GM12878 (cell line): ENCODE measurements at regions not wholly inside any gene's neighbourhood (a gene's known extent, or its start where the extent isn't known, plus 50 kb on each side); places are given as distances from the start of the nearest gene placed in this dataset.
A peak's percentile ranks its signal among the peaks of the same experiment; 100 is the strongest.

ENCODE experiments used
- ATAC-seq: fragments of 200-7000 bp; cut with Tn5 transposase; 3 replicates; pipeline ENCODE4 v1.9.1; 2020; ENCODE audit warnings: mild to moderate bottlenecking, moderate library complexity
- BruUV-seq: library from RNA; stranded (reverse); fragments of 400-500 nt; replicated peaks from 2 replicates; lab custom pipeline; 2021; lab: Mats Ljungman, UMichigan
- CTCF ChIA-PET: fragments of 300-600 bp; sonication (Branson Sonifier 250); formaldehyde crosslinking; extraction: SDS; loops from one replicate; lab custom pipeline; 2021; ENCODE audit warnings: inconsistent platforms; lab: Yijun Ruan, JAX
- POLR2A ChIA-PET: fragments of 350-600 bp; formaldehyde crosslinking; extraction: SDS; loops from one replicate; lab custom pipeline; 2021; ENCODE audit warnings: inconsistent platforms; lab: Charles Lee
- RAD21 ChIA-PET: fragments of 300-600 bp; sonication (Branson Sonifier 250); formaldehyde crosslinking; loops from one replicate; lab custom pipeline; 2023; ENCODE audit warnings: antibody characterized with exemption; ENCODE audit not compliant: unreplicated experiment; lab: Charles Lee
- SMC1A ChIA-PET: fragments of 300-600 bp; sonication (Branson Sonifier 250); formaldehyde crosslinking; loops from one replicate; lab custom pipeline; 2023; ENCODE audit not compliant: unreplicated experiment, uncharacterized antibody; lab: Charles Lee
- DNase-seq: peaks from one replicate; pipeline ENCODE4 v3.0.0-alpha.2; 2011; ENCODE audit warnings: low read depth, low spot score
- FAIRE-seq: peaks from 3 replicates; lab custom pipeline; 2011; peaks lifted over from hg19 to GRCh38; lab: Jason Lieb, UNC
- H2AFZ ChIP-seq: 2 replicates; pipeline ENCODE4 v1.6.0; 2011; ENCODE audit warnings: low read depth, low read length, control low read depth; ENCODE audit not compliant: control insufficient read depth
- H3K27ac ChIP-seq: 2 replicates; pipeline ENCODE4 v1.5.1; 2011; ENCODE audit warnings: control low read depth; ENCODE audit not compliant: control insufficient read depth, insufficient read depth
- H3K27me3 ChIP-seq, 2 experiments: replicated peaks in 1 of 2; 2 replicates each; pipeline versions ENCODE4 v1.6.0 to v1.6.1; 2011; ENCODE audit warnings: low read length in 1 of 2; ENCODE audit not compliant: control insufficient read depth in 2 of 2, insufficient read depth in 2 of 2
- H3K36me3 ChIP-seq, 2 experiments: 2 replicates each; pipeline ENCODE4 v1.5.1; 2011; ENCODE audit warnings: low read length in 1 of 2; ENCODE audit not compliant: control insufficient read depth in 2 of 2, insufficient read depth in 2 of 2
- H3K4me1 ChIP-seq: 2 replicates; pipeline ENCODE4 v1.6.1; 2011; ENCODE audit warnings: mild to moderate bottlenecking, low read length, moderate library complexity, mixed read lengths; ENCODE audit not compliant: control insufficient read depth, insufficient read depth
- H3K4me2 ChIP-seq: 2 replicates; pipeline ENCODE4 v1.6.0; 2011; ENCODE audit warnings: control low read depth; ENCODE audit not compliant: control insufficient read depth, insufficient read depth
- H3K4me3 ChIP-seq: fragments of 200-600 bp; sonication (generic); 2 replicates; pipeline ENCODE4 v1.5.1; 2016
- H3K79me2 ChIP-seq: 2 replicates; pipeline ENCODE4 v1.6.0; 2011; ENCODE audit warnings: low read length; ENCODE audit not compliant: control insufficient read depth, insufficient read depth
- H3K9ac ChIP-seq: 2 replicates; pipeline ENCODE4 v1.8.0; 2011; ENCODE audit warnings: low read length, control low read depth, mixed read lengths; ENCODE audit not compliant: control insufficient read depth, insufficient read depth
- H3K9me3 ChIP-seq: replicated peaks from 3 replicates; pipeline ENCODE4 v1.5.1; 2011; ENCODE audit warnings: mild to moderate bottlenecking, low read length; ENCODE audit not compliant: control insufficient read depth, insufficient read depth
- H4K20me1 ChIP-seq: 2 replicates; pipeline ENCODE4 v1.6.0; 2011; ENCODE audit not compliant: control insufficient read depth, insufficient read depth
- ASH2L ChIP-seq: fragments of 300-600, 200-600 bp; sonication (generic); IDR thresholded peaks from 2 replicates; pipeline ENCODE4 v1.6.1; 2017; ENCODE audit warnings: low read depth, mild to moderate bottlenecking, borderline replicate concordance
- EP300 ChIP-seq, 2 experiments: fragments of 150-350 bp in 1 of 2; IDR thresholded peaks; 2 replicates each; pipeline ENCODE4 v1.6.1; 2011 to 2012; ENCODE audit warnings: low read depth in 2 of 2, low read length in 2 of 2, borderline replicate concordance in 1 of 2, improper control_type of control experiment in 1 of 2, inconsistent platforms in 1 of 2; ENCODE audit not compliant: control insufficient read depth in 1 of 2
- MAX ChIP-seq: IDR thresholded peaks from 2 replicates; pipeline ENCODE4 v1.6.1; 2012; ENCODE audit warnings: low read depth, low read length, improper control_type of control experiment
- MEF2B ChIP-seq: fragments of 450-650 bp; IDR thresholded peaks from 2 replicates; pipeline ENCODE4 v1.6.1; 2018; ENCODE audit warnings: mild to moderate bottlenecking, moderate library complexity; ENCODE audit not compliant: partially characterized antibody, poor library complexity, severe bottlenecking
- PBX3 ChIP-seq: IDR thresholded peaks from 2 replicates; pipeline ENCODE4 v1.6.1; 2011; ENCODE audit warnings: mild to moderate bottlenecking, low read depth, low read length, moderate library complexity; ENCODE audit not compliant: insufficient replicate concordance
- REST ChIP-seq: IDR thresholded peaks from 2 replicates; pipeline ENCODE4 v1.6.1; 2012; ENCODE audit warnings: mild to moderate bottlenecking, low read depth, low read length
- SPI1 ChIP-seq: IDR thresholded peaks from 2 replicates; pipeline ENCODE4 v1.6.1; 2011; ENCODE audit warnings: low read depth, mild to moderate bottlenecking, low read length, moderate library complexity, borderline replicate concordance; ENCODE audit not compliant: insufficient read depth
- USF2 ChIP-seq: IDR thresholded peaks from 2 replicates; pipeline ENCODE4 v1.6.1; 2011; ENCODE audit warnings: low read depth, low read length, improper control_type of control experiment, borderline replicate concordance
- WGBS: methylation state at CpG from one replicate; pipeline ENCODE4 v1.1.6; 2016; ENCODE audit warnings: low lambda C conversion rate; ENCODE audit not compliant: insufficient replicate concordance, insufficient coverage; ENCODE audit errors: missing lambda C conversion rate; 5-methylcytosine and 5-hydroxymethylcytosine counted together
- in situ Hi-C: fragments of 300-500 bp; cut with MboI; formaldehyde crosslinking; loops from 9 replicates; pipeline ENCODE4 v1.14.3; 2018; ENCODE audit warnings: mixed read lengths
- intact Hi-C: fragments of 100-400 bp; cut with micrococcal nuclease; formaldehyde crosslinking; loops from one replicate; pipeline ENCODE4 v1.14.2; 2022; ENCODE audit not compliant: unreplicated experiment

GRCh38 chr3:5431146-5431545 lies 243.6 kb downstream of the EDEM1 start:
- SMC1A ChIA-PET = no interaction called here
- POLR2A ChIA-PET = no interaction called here
- WGBS = 52% methylated on average over 4 of the region's 4 CpGs

GRCh38 chr3:5431811-5432378 lies 244.4 kb downstream of the EDEM1 start:
- DNase-seq (no peak), ATAC-seq (no peak)
- ChIA-PET RAD21 (no interaction called here), CTCF (no interaction called here), SMC1A (no interaction called here)
- Histone ChIP-seq H3K4me3 (no peak overlapping the region), H3K27ac (no peak overlapping the region), H3K9me3 (no peaks in the 10 kb centered on the region), H3K9ac (no peak overlapping the region), H3K36me3 (no peaks in the 10 kb centered on the region; a peak in 1 of 4 replicates), H3K79me2 (no peaks in the 10 kb centered on the region), H3K27me3 (no peaks in the 10 kb centered on the region), H4K20me1 (no peaks in the 10 kb centered on the region), H2AFZ (no peak overlapping the region), H3K4me1 (peaks cover 23% of the 10 kb centered on the region)
- WGBS = 71% methylated on average over 5 of the region's 5 CpGs
- TF ChIP-seq MEF2B = no peak
- TF ChIP-seq SPI1 = peak; percentile 21; the same call in 1 of the 2 replicates
- no peak for TF ChIP-seq REST
- TF ChIP-seq USF2 = no peak
- TF ChIP-seq EP300 (IDR thresholded peaks at IDR 0.05; ENCODE audit: borderline replicate concordance in 1 of 2, control insufficient read depth in 1 of 2, low read depth in 2 of 2, low read length in 2 of 2) = no peak
- no peak for TF ChIP-seq ASH2L
- no peak for TF ChIP-seq MAX
- TF ChIP-seq, all 136 proteins: peak for 1
- POLR2A ChIA-PET = no interaction called here
- no TSS peak for BruUV-seq
- no peak overlapping the region for H3K4me2 ChIP-seq
- intact Hi-C loops = no loop called here
- in situ Hi-C loops = no loop called here
- no peak for FAIRE-seq

More at GRCh38 chr3:5431146-5431545, 243.6 kb downstream of the EDEM1 start:
- Histone ChIP-seq H3K9me3 (no peaks in the 10 kb centered on the region), H3K36me3 (no peaks in the 10 kb centered on the region; a peak in 1 of 4 replicates), H2AFZ (no peak overlapping the region), H3K9ac (no peak overlapping the region), H3K4me3 (no peak overlapping the region), H3K79me2 (no peaks in the 10 kb centered on the region), H3K4me1 (peaks cover 23% of the 10 kb centered on the region), H3K27ac (no peak overlapping the region)
- intact Hi-C loops = no loop called here
- no peak for ATAC-seq
- CTCF ChIA-PET = no interaction called here
- in situ Hi-C loops = no loop called here
- TF ChIP-seq PBX3 = no peak
- TF ChIP-seq, all 136 proteins: peak for 0
- no TSS peak for BruUV-seq
- FAIRE-seq (no peak), DNase-seq (no peak)
- RAD21 ChIA-PET = no interaction called here
- Histone ChIP-seq H3K4me2 (no peak overlapping the region), H4K20me1 (no peaks in the 10 kb centered on the region), H3K27me3 (no peaks in the 10 kb centered on the region)
